ENCODE measurements at regions not wholly inside any gene's neighbourhood (a gene's known extent, or its start where the extent isn't known, plus 50 kb on each side); places are given as distances from the start of the nearest gene placed in this dataset.
"Not testable (repeated sequence)": the region's sequence is repeated elsewhere in the genome, so short reads cannot be mapped to it uniquely, and the experiment has no call there.

GRCh38 chr16:22572331-22573224 is 61.9 kb downstream of the NPIPB5 start:
- not testable (repeated sequence) for DNase-seq (ENCODE audit: low read depth)

GRCh38 chr16:22573225-22573530 is 62.5 kb downstream of the NPIPB5 start:
- not testable (repeated sequence) for DNase-seq (ENCODE audit: low read depth)

GRCh38 chr16:22576506-22576905 is 65.8 kb downstream of the NPIPB5 start:
- DNase-seq (ENCODE audit: low read depth): not testable (repeated sequence)

- DNase-seq (ENCODE audit: low read depth): not testable (repeated sequence)
Measured at GRCh38 chr16:22583195-22583594, 72.5 kb downstream of the NPIPB5 start.

- DNase-seq (ENCODE audit: low read depth): not testable (repeated sequence)
Measured at GRCh38 chr16:22584459-22584858, 73.8 kb downstream of the NPIPB5 start.

- not testable (repeated sequence) for DNase-seq (ENCODE audit: low read depth)
Measured at GRCh38 chr16:22584941-22585340, 74.2 kb downstream of the NPIPB5 start.

DNA sequence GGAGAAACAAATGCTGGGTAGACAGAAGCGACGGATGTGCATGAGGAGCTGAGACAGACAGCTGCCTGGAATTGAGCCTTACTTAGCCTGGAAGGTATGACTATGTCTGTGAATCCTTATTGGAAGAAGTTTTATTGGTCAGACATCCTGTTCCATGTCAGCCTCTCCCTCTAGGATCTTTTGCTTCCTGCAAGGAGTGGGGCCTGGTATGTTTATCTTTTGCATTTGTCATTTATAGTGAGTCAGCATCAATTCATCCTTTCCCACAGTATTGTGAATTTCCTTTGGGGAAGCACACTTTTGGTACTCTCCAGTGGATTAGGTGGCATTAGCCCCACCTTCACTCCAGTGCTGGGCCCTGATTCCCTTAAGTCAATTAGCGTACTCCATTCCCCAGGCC is 74.7 kb downstream of the NPIPB5 start:
- not testable (repeated sequence) for DNase-seq (ENCODE audit: low read depth)

DNA sequence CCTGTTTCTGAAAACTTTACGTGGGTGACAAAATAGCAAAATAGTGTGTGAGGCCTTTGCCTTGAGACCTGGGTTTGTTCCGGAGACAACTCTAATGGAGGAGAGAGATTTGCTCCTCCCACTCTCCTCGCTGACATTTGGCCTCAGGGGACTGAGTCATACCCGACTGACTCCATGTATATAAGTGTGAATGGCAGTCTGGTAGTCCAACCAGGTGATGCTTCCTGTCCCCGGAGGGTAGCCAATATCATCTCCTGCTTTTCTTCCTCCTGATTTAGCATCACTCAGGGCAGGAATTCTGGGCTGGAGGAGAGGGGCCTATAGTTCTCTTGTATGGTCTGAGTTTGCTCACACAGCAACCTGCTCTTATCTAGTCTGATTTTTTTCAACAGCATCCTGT is 76.0 kb downstream of the NPIPB5 start:
- DNase-seq (ENCODE audit: low read depth): not testable (repeated sequence)

DNA sequence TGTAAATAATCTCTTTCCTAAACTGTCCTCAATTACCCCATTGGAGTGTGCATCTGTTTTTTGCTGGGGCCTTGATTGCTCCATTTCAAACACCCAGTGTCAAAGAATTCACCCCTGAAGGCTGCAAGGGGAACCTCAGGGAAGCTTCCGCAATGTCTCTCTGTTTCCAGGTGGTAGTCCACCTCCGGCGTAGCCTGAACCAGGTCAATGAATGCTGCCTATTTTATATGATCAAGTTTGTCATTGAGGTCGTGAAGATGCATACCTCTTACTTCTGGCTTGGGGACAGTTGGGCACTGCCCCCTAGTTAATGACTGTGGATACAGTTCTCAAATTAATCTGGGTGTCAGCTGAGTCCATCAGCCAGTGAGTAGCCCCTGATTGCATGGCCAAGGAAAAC is 79.1 kb downstream of the NPIPB5 start:
- DNase-seq (ENCODE audit: low read depth): not testable (repeated sequence)

DNA sequence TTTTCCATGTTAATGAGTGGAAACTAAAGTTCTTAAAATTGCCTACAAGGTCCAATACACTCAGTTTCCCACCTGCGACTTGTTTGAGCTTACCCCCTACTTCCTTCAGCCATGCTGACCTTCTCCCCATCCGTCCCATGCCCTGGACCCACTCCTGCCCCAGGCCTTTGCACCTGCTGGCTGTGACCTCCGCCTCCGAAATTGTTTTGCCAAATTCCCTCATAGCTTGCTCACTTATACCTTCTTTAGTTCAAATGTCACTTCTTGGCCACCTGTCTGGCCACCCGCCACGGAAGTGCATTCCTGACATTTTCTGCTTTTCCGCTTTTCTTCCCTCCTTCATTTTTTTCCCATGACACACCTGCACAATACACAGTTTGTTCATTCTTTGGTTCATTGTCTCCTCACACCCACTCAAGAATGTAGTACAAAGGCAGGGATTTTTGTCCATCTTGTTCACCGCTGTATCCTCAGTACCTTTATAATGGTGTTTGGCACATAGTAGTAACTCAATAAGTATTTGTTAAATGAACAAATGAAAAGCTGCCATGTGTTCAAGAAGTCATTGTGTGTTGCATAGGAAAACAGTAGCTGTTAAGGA is 85.9 kb downstream of the NPIPB5 start:
- not testable (repeated sequence) for DNase-seq (ENCODE audit: low read depth)

DNA sequence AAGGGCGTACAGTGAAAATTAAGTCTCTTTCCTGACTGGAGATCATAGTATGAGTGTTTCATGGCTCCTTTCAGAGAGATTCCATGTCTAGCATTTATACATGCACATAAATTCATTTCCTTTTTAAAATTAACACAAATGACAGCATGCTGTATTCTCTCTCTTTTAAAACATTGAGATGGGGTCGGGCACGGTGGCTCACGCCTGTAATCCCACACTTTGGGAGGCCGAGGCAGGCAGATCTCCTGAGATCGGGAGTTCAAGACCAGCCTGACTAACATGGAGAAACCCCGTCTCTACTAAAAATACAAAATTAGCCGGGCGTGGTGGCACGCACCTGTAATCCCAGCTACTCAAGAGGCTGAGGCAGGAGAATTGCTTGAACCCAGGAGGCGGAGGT is 93.1 kb downstream of the NPIPB5 start:
- not testable (repeated sequence) for DNase-seq (ENCODE audit: low read depth)

DNA sequence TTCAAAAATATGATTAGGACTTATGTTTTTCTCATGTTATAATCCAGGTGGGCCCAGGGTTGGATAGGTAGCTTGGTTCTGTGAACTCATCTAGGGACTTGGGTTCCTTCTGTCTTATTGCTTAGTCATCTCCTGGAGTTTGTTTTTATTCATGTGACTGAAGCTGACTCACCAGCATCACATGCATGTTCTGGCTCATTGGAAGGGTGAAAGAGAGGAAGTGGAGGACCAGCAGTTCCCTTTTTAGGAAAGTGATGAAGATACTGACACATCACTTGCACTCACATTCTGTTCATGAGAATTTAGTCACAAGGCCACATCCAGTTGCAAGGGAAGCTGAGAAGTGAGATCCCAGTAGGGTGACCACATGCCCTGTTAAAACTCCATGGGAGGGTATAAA is 95.9 kb downstream of the NPIPB5 start:
- not testable (repeated sequence) for DNase-seq (ENCODE audit: low read depth)

- DNase-seq (ENCODE audit: low read depth): not testable (repeated sequence)
Measured at GRCh38 chr16:22609798-22610197, 99.1 kb downstream of the NPIPB5 start.

DNA sequence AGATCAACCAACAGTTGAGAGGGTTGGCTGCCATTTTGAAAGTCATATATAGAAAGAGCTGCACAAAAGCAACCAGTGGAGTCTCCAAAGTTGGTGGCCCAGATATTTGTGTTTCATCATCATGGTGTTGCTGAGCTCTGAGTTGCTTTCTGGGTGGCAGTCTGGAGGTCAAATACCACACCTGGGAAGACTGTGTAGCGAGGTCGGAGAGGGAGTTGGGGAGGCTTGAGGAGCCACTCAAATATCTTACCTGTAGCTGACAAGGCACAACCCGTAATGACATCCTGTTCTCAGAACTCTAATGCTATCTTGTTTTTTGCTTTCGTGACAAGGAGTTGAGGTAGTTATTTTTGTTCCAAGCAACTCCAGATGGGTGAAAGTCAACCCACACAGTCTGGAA is 100.4 kb downstream of the NPIPB5 start:
- DNase-seq (ENCODE audit: low read depth): not testable (repeated sequence)

DNA sequence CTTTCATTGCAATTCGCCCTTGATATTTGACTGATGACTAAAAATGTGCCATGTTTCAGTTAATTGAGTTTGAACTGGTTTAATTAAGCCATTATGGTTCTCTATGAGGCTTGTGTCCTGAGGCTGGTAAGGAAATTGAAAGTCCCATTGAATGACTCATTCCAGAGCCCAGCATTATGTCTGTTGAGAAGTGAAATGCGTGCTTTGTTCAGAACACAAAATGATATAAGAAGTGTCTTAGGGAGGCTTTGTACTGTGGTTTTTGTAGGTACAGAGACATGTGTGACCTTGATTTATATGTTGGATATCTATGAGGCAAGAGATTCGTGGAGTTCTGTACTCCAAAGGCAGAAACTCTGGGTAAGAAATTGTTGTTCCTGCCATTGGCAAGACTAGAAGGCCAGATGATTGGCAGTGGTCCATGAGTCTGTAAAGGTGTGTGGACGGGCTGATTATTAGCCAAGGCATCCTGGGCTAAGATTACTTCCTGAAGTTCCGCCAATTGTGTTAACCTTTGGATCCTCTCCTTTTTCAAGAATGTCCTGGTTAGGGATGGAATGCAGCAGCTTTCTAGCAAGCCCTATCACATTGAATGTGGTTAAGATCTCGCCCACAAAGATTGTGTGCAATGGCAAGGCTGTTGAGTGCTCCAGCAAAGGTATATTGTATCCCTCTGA is 103.7 kb downstream of the NPIPB5 start:
- DNase-seq (ENCODE audit: low read depth): no peak

GRCh38 chr16:22618842-22619241 is 108.2 kb downstream of the NPIPB5 start:
- no peak for DNase-seq (ENCODE audit: low read depth)

GRCh38 chr16:22621586-22622155 is 111.0 kb downstream of the NPIPB5 start:
- DNase-seq (ENCODE audit: low read depth): no peak

DNA sequence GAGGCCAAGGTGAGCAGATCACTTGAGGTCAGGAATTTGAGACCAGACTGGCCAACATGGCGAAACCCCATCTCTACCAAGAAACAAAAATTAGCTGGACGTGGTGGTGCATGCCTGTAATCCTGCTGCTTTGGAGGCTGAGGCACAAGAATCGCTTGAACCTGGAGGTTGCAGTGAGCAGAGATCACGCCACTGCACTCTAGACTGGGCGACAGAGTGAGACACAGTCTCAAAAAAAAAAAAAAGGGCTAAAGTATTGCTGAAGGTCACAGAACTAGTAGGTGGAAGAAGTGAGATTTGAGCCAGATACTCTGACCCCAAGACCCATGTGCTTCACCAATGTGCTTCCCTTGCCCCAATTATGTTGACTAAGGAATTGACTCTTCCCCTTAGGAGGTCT is 112.0 kb downstream of the NPIPB5 start:
- DNase-seq (ENCODE audit: low read depth): no peak

- no peak for DNase-seq (ENCODE audit: low read depth)
Measured at GRCh38 chr16:22623351-22623781, 112.7 kb downstream of the NPIPB5 start.

DNA sequence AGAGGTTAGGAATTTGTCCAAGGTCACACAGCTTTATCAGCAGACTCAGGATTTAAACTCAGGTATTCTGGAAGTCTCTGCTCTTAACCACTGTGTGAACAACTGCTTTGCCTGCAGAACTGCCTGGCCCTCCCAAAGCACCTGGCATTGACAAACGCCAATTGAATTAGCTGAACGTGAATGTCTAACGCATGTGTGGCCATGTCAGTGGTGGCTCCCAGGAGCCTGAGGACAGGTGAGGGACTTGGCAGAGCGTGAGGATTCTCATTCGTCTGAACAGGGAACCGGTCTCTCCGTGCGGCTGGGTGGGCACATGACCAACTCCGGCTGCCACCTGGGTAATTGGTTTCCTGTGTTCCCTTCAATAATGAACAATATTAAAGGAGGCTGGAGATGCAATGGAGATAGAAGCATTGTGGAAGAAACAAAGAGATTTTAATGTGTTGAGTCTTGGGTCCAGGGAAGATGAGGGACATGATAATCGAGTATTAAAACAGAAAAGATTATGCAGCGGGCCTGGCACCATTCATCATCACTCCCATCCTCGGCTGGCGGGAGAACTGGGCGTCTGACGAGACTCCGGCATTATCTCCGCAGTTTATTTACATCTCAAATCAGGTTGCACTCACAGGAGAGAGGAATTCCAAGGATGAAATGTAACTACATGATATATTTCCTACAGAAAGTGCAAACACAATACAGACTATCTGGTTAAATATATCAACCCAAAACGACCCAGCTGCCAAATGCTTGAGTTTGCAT is 113.5 kb downstream of the NPIPB5 start:
- no peak for DNase-seq (ENCODE audit: low read depth)

- no peak for DNase-seq (ENCODE audit: low read depth)
Measured at GRCh38 chr16:22624800-22625533, 114.3 kb downstream of the NPIPB5 start.
